Stimulated activated effector memory CD8-positive, alpha-beta T cell treated with anti-CD3 and anti-CD28 coated beads, Interleukin-12 subunit alpha, Interleukin-12 subunit beta, amount 100 ng/mL, for 72 hours (primary cell): ENCODE measurements at regions not wholly inside any gene's neighbourhood (a gene's known extent, or its start where the extent isn't known, plus 50 kb on each side); places are given as distances from the start of the nearest gene placed in this dataset.
A peak's percentile ranks its signal among the peaks of the same experiment; 100 is the strongest.
"Not testable (repeated sequence)": the region's sequence is repeated elsewhere in the genome, so short reads cannot be mapped to it uniquely, and the experiment has no call there.

Source experiments
- ATAC-seq: fragments of 150-1000 bp; cut with Tn5 transposase; 2 replicates; pipeline ENCODE4 v1.10.0; 2021
- DNase-seq, 2 donors: peaks; one replicate each; pipeline ENCODE4 v3.0.0; 2021 to 2022; ENCODE audit warnings: low spot score in 2 of 2
- H3K27ac Mint-ChIP-seq: one replicate; pipeline ENCODE4 v1.8.0; 2022; ENCODE audit warnings: mild to moderate bottlenecking, mixed read lengths
- H3K36me3 Mint-ChIP-seq: one replicate; pipeline ENCODE4 v1.8.0; 2022; ENCODE audit warnings: mild to moderate bottlenecking, mixed read lengths
- H3K4me1 Mint-ChIP-seq: one replicate; pipeline ENCODE4 v1.8.0; 2022; ENCODE audit warnings: mixed read lengths
- H3K4me3 Mint-ChIP-seq: one replicate; pipeline ENCODE4 v1.8.0; 2022; ENCODE audit warnings: mild to moderate bottlenecking, mixed read lengths
- H3K9me3 Mint-ChIP-seq: one replicate; pipeline ENCODE4 v1.8.0; 2022; ENCODE audit warnings: mixed read lengths

GRCh38 chr15:58303236-58303635, 128.6 kb upstream of the LIPC start:
- Mint-ChIP-seq H3K4me1 (peaks cover 7% of the 10 kb centered on the region), H3K4me3 (no peak overlapping the region), H3K36me3 (no peaks in the 10 kb centered on the region), H3K9me3 (no peaks in the 10 kb centered on the region), H3K27ac (no peak overlapping the region)
- no peak for ATAC-seq
- no peak for DNase-seq

- Mint-ChIP-seq H3K4me1 (peaks cover 7% of the 10 kb centered on the region), H3K4me3 (no peak overlapping the region), H3K27ac (no peak overlapping the region), H3K36me3 (no peaks in the 10 kb centered on the region), H3K9me3 (no peaks in the 10 kb centered on the region)
- DNase-seq = no peak
- no peak for ATAC-seq
Observed at GRCh38 chr15:58306591-58307312, 125.0 kb upstream of the LIPC start.

- ATAC-seq (no peak), DNase-seq (no peak)
- H3K9me3 Mint-ChIP-seq = no peaks in the 10 kb centered on the region
- peaks cover 9% of the 10 kb centered on the region for H3K4me1 Mint-ChIP-seq
- H3K27ac Mint-ChIP-seq = no peak overlapping the region
- H3K4me3 Mint-ChIP-seq = no peak overlapping the region
- H3K36me3 Mint-ChIP-seq = no peaks in the 10 kb centered on the region
Observed at GRCh38 chr15:58307313-58307961, 124.4 kb upstream of the LIPC start.

GRCh38 chr15:58308742-58309355, 122.9 kb upstream of the LIPC start:
- Mint-ChIP-seq H3K9me3 (no peaks in the 10 kb centered on the region), H3K36me3 (no peaks in the 10 kb centered on the region), H3K4me1 (peaks cover 20% of the 10 kb centered on the region), H3K4me3 (no peak overlapping the region), H3K27ac (no peak overlapping the region)
- ATAC-seq (no peak), DNase-seq (no peak)

GRCh38 chr15:58309963-58310928, 121.5 kb upstream of the LIPC start:
- Mint-ChIP-seq H3K27ac (no peak overlapping the region), H3K4me3 (no peak overlapping the region), H3K4me1 (peaks cover 34% of the 10 kb centered on the region), H3K36me3 (no peaks in the 10 kb centered on the region), H3K9me3 (no peaks in the 10 kb centered on the region)
- ATAC-seq (no peak), DNase-seq (no peak)

- Mint-ChIP-seq H3K27ac (no peak overlapping the region), H3K4me3 (no peak overlapping the region), H3K9me3 (no peaks in the 10 kb centered on the region), H3K4me1 (peaks cover 33% of the 10 kb centered on the region), H3K36me3 (no peaks in the 10 kb centered on the region)
- ATAC-seq (no peak), DNase-seq (no peak)
Observed at GRCh38 chr15:58311556-58311955, 120.2 kb upstream of the LIPC start.

- no peak overlapping the region for H3K27ac Mint-ChIP-seq
- no peak overlapping the region for H3K4me3 Mint-ChIP-seq
- no peaks in the 10 kb centered on the region for H3K9me3 Mint-ChIP-seq
- no peak for ATAC-seq
- H3K36me3 Mint-ChIP-seq = no peaks in the 10 kb centered on the region
- DNase-seq = no peak
- H3K4me1 Mint-ChIP-seq = peaks cover 30% of the 10 kb centered on the region
Observed at GRCh38 chr15:58312031-58312430, 119.8 kb upstream of the LIPC start.

- Mint-ChIP-seq H3K4me3 (peak overlapping the region; percentile 32), H3K36me3 (no peaks in the 10 kb centered on the region), H3K4me1 (peaks cover 30% of the 10 kb centered on the region), H3K27ac (peak overlapping the region; percentile 83), H3K9me3 (no peaks in the 10 kb centered on the region)
- ATAC-seq (peak; percentile 54), DNase-seq (no peak)
Observed at GRCh38 chr15:58313304-58313703, 118.5 kb upstream of the LIPC start.

GRCh38 chr15:58313810-58314592, 117.8 kb upstream of the LIPC start:
- Mint-ChIP-seq H3K4me1 (peaks cover 30% of the 10 kb centered on the region), H3K9me3 (no peaks in the 10 kb centered on the region), H3K4me3 (peak overlapping the region; percentile 32), H3K36me3 (no peaks in the 10 kb centered on the region), H3K27ac (peak overlapping the region; percentile 83)
- ATAC-seq = peak; percentile 82
- no peak for DNase-seq

GRCh38 chr15:58314593-58315216, 117.1 kb upstream of the LIPC start:
- DNase-seq (no peak), ATAC-seq (peak; percentile 83)
- H3K36me3 Mint-ChIP-seq = no peaks in the 10 kb centered on the region
- peaks cover 30% of the 10 kb centered on the region for H3K4me1 Mint-ChIP-seq
- peak overlapping the region; percentile 4 for H3K4me3 Mint-ChIP-seq
- peak overlapping the region; percentile 83 for H3K27ac Mint-ChIP-seq
- H3K9me3 Mint-ChIP-seq = no peaks in the 10 kb centered on the region

GRCh38 chr15:58318517-58318916, 113.3 kb upstream of the LIPC start:
- Mint-ChIP-seq H3K4me3 (no peak overlapping the region), H3K4me1 (peaks cover 20% of the 10 kb centered on the region), H3K27ac (no peak overlapping the region), H3K9me3 (no peaks in the 10 kb centered on the region), H3K36me3 (no peaks in the 10 kb centered on the region)
- no peak for ATAC-seq
- DNase-seq = no peak

- H3K36me3 Mint-ChIP-seq = no peaks in the 10 kb centered on the region
- DNase-seq (no peak), ATAC-seq (no peak)
- H3K27ac Mint-ChIP-seq = no peak overlapping the region
- no peaks in the 10 kb centered on the region for H3K4me1 Mint-ChIP-seq
- H3K9me3 Mint-ChIP-seq = no peaks in the 10 kb centered on the region
- no peak overlapping the region for H3K4me3 Mint-ChIP-seq
Observed at GRCh38 chr15:58321034-58321433, 110.8 kb upstream of the LIPC start.

GRCh38 chr15:58322253-58322652, 109.5 kb upstream of the LIPC start:
- no peak overlapping the region for H3K27ac Mint-ChIP-seq
- H3K4me3 Mint-ChIP-seq = no peak overlapping the region
- H3K9me3 Mint-ChIP-seq = no peaks in the 10 kb centered on the region
- H3K36me3 Mint-ChIP-seq = no peaks in the 10 kb centered on the region
- ATAC-seq (no peak), DNase-seq (no peak)
- H3K4me1 Mint-ChIP-seq = no peaks in the 10 kb centered on the region

GRCh38 chr15:58323321-58323720, 108.5 kb upstream of the LIPC start:
- not testable (repeated sequence) for H3K36me3 Mint-ChIP-seq, H3K4me3 Mint-ChIP-seq, DNase-seq, H3K9me3 Mint-ChIP-seq, H3K4me1 Mint-ChIP-seq, ATAC-seq, H3K27ac Mint-ChIP-seq
